ENCODE measurements at regions not wholly inside any gene's neighbourhood (a gene's known extent, or its start where the extent isn't known, plus 50 kb on each side); places are given as distances from the start of the nearest gene placed in this dataset.

DNA sequence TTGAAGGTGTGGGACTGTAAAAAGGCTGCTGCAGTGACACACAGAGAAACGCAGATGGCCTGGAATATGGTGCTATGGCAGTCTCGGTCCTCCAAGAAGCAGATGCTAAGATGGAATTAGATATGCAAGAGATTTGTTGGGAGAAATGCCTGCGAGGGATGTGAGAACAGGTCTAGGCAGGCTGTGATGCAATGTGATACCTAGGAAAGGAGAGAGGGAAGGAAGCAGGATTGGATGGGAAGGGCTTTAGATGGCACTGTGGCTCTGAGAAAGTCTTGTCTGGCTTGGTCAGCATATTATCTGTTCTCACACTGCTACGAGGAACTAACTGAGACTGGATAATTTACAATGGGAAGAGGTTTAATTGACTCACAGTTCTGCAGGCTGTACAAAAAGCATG lies 374.4 kb downstream of the BCAT1 start:
- H3K9me3 ChIP-seq (ENCODE audit: low read length), result peaks cover 2% of the 10 kb centered on the region
- H3K36me3 ChIP-seq (ENCODE audit: insufficient read depth, low read length), result no peaks in the 10 kb centered on the region
- H3K4me3 ChIP-seq (ENCODE audit: low read length), result no peak overlapping the region
- no peak overlapping the region for H2AFZ ChIP-seq (ENCODE audit: low read depth, low read length)
- peaks cover 18% of the 10 kb centered on the region for H3K4me1 ChIP-seq (ENCODE audit: insufficient read depth, low read length)
- no peaks in the 10 kb centered on the region for H3K27me3 ChIP-seq (ENCODE audit: insufficient read depth, low read length)

GRCh38 chr12:24573621-24574020 lies 375.3 kb downstream of the BCAT1 start:
- Histone ChIP-seq H3K4me3 (ENCODE audit: low read length) (no peak overlapping the region), H3K9me3 (ENCODE audit: low read length) (no peaks in the 10 kb centered on the region), H2AFZ (ENCODE audit: low read depth, low read length) (no peak overlapping the region), H3K27me3 (ENCODE audit: insufficient read depth, low read length) (no peaks in the 10 kb centered on the region), H3K36me3 (ENCODE audit: insufficient read depth, low read length) (no peaks in the 10 kb centered on the region), H3K4me1 (ENCODE audit: insufficient read depth, low read length) (peaks cover 18% of the 10 kb centered on the region)

DNA sequence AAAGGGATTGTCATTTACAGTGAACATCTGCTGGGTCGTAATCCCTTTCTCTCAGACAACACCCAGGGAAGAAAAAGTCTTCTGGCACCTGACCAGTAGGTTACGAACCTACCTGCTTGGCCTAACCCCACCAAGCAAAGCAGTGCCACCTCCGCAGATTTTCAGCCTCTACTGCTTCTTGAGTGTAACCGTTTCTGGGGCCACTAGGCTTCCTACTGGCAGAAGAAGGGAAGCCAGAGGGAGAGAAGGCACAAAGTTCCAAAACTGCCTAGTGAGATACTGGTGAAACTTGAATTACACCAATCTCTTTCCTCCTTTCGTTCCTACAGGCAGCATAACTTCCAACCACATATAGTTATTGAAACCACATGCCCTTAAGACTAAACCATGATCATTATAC lies 383.6 kb downstream of the BCAT1 start:
- H2AFZ ChIP-seq (ENCODE audit: low read depth, low read length), result no peak overlapping the region
- H3K9me3 ChIP-seq (ENCODE audit: low read length), result no peaks in the 10 kb centered on the region
- H3K4me1 ChIP-seq (ENCODE audit: insufficient read depth, low read length), result peaks cover 7% of the 10 kb centered on the region
- H3K4me3 ChIP-seq (ENCODE audit: low read length), result no peak overlapping the region
- no peaks in the 10 kb centered on the region for H3K27me3 ChIP-seq (ENCODE audit: insufficient read depth, low read length)
- no peaks in the 10 kb centered on the region for H3K36me3 ChIP-seq (ENCODE audit: insufficient read depth, low read length)

GRCh38 chr12:24562771-24563431 lies 386.0 kb downstream of the BCAT1 start:
- no peaks in the 10 kb centered on the region for H3K27me3 ChIP-seq (ENCODE audit: insufficient read depth, low read length)
- peak overlapping the region; percentile 79 for H3K4me3 ChIP-seq (ENCODE audit: low read length)
- peak overlapping the region; percentile 35 for H2AFZ ChIP-seq (ENCODE audit: low read depth, low read length)
- peaks cover 31% of the 10 kb centered on the region for H3K4me1 ChIP-seq (ENCODE audit: insufficient read depth, low read length)
- H3K9me3 ChIP-seq (ENCODE audit: low read length), result no peaks in the 10 kb centered on the region
- H3K36me3 ChIP-seq (ENCODE audit: insufficient read depth, low read length), result no peaks in the 10 kb centered on the region

DNA sequence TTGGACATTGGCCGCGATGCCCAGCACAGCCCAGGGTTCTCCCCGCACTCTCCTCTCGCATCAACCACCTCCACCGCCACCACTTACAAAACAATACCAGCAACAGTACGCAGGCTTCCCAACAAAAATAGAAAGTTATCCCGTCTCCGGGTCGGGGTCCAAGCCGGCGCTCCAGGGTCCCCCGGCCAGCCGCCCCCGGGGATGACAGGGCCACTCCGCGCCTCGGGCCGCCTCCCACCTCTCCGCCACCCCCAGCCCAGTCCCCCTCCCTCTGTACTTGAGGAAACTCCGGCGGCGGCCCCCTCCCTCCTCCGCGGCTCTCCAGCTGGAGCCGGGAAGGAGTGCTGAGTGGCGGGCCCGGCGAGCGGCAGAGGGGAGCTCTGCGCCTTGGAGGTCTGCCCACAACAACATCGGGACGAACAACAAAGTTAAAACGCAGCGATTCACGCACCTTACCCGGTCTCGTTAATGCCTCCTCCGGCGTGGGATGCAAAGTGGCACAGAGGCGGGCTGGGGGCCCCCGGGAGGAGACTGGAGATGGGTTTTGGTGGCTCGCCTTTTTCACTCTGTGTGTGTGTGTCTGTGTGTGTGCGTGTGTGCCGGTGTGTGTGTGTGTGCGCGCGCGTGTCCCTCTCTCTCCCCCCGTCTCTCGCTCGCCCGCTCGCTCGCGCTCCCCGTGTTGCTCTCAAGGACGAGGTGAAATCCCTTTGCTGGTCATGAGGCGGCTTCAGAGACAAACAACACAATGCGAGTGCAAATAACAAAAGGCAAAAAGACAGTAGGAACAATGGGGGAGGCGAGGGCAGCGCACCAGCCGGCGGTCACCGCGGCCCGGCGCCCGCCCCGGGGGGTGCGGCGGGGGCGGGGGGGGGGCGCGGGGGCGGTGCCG lies 386.8 kb downstream of the BCAT1 start:
- Histone ChIP-seq H3K4me1 (ENCODE audit: insufficient read depth, low read length) (peaks cover 33% of the 10 kb centered on the region), H3K27me3 (ENCODE audit: insufficient read depth, low read length) (no peaks in the 10 kb centered on the region), H2AFZ (ENCODE audit: low read depth, low read length) (no peak overlapping the region), H3K36me3 (ENCODE audit: insufficient read depth, low read length) (no peaks in the 10 kb centered on the region), H3K9me3 (ENCODE audit: low read length) (peaks cover under 1% of the 10 kb centered on the region), H3K4me3 (ENCODE audit: low read length) (peak overlapping the region; percentile 79)

DNA sequence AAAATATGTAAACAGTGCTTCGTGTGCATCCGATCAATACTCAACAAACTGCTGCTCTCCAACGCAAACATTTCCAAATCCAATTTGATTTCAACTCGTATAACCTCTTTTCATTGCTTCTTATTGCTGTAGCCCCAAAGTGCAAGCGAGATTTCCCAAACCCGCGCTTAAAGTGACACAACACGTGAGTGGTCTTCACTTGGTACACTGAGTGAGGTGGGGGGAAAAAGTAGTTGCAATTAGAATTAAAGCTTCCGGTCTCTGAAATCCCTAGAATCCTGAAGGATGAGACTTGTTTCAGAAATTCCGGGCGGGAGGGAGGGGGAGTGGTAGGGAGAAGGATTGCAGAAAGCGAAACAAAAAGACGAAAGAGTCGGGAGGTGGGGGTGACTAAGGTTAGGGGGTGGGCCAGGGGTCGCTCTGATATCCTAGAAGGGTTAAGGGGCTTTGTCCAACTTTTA lies 387.5 kb downstream of the BCAT1 start:
- Histone ChIP-seq H3K4me3 (ENCODE audit: low read length) (peak overlapping the region; percentile 79), H2AFZ (ENCODE audit: low read depth, low read length) (no peak overlapping the region), H3K9me3 (ENCODE audit: low read length) (peaks cover 4% of the 10 kb centered on the region), H3K27me3 (ENCODE audit: insufficient read depth, low read length) (no peaks in the 10 kb centered on the region), H3K4me1 (ENCODE audit: insufficient read depth, low read length) (peaks cover 33% of the 10 kb centered on the region), H3K36me3 (ENCODE audit: insufficient read depth, low read length) (no peaks in the 10 kb centered on the region)

- peaks cover 4% of the 10 kb centered on the region for H3K9me3 ChIP-seq (ENCODE audit: low read length)
- H3K4me3 ChIP-seq (ENCODE audit: low read length), result peak overlapping the region; percentile 79
Measured at GRCh38 chr12:24560831-24561271, 388.1 kb downstream of the BCAT1 start.

GRCh38 chr12:24560192-24560775 lies 388.6 kb downstream of the BCAT1 start:
- Histone ChIP-seq H3K36me3 (ENCODE audit: insufficient read depth, low read length) (no peaks in the 10 kb centered on the region), H3K4me3 (ENCODE audit: low read length) (peak overlapping the region; percentile 79), H3K9me3 (ENCODE audit: low read length) (peaks cover 7% of the 10 kb centered on the region), H2AFZ (ENCODE audit: low read depth, low read length) (no peak overlapping the region), H3K4me1 (ENCODE audit: insufficient read depth, low read length) (peaks cover 33% of the 10 kb centered on the region), H3K27me3 (ENCODE audit: insufficient read depth, low read length) (no peaks in the 10 kb centered on the region)

More at GRCh38 chr12:24560831-24561271, 388.1 kb downstream of the BCAT1 start:
- Histone ChIP-seq H3K36me3 (ENCODE audit: insufficient read depth, low read length) (no peaks in the 10 kb centered on the region), H3K4me1 (ENCODE audit: insufficient read depth, low read length) (peaks cover 33% of the 10 kb centered on the region), H3K27me3 (ENCODE audit: insufficient read depth, low read length) (no peaks in the 10 kb centered on the region), H2AFZ (ENCODE audit: low read depth, low read length) (no peak overlapping the region)

DNA sequence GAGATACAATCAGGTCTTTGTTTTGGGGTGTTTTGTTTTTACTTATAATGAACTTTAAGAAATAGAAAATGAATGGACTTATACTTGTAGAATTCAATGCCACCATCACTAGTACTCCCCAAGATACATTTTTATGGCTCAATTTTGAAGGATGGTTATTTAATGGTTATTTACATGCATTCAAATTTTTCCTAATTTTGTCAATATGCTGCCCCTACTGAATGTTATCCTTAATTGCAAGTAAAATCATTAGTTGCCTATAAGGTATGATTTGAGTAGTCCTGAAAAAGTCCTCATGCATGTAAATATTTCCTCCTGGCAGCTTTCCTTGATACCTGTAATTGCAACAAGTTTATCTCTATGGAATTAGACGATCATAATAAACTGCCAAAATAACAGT lies 391.2 kb downstream of the BCAT1 start:
- H3K4me1 ChIP-seq (ENCODE audit: insufficient read depth, low read length), result peaks cover 26% of the 10 kb centered on the region
- H3K9me3 ChIP-seq (ENCODE audit: low read length), result peaks cover 9% of the 10 kb centered on the region
- H3K36me3 ChIP-seq (ENCODE audit: insufficient read depth, low read length), result no peaks in the 10 kb centered on the region
- no peak overlapping the region for H2AFZ ChIP-seq (ENCODE audit: low read depth, low read length)
- H3K4me3 ChIP-seq (ENCODE audit: low read length), result no peak overlapping the region
- H3K27me3 ChIP-seq (ENCODE audit: insufficient read depth, low read length), result no peaks in the 10 kb centered on the region

- peaks cover 9% of the 10 kb centered on the region for H3K9me3 ChIP-seq (ENCODE audit: low read length)
- no peak overlapping the region for H3K4me3 ChIP-seq (ENCODE audit: low read length)
- H2AFZ ChIP-seq (ENCODE audit: low read depth, low read length), result no peak overlapping the region
- H3K36me3 ChIP-seq (ENCODE audit: insufficient read depth, low read length), result no peaks in the 10 kb centered on the region
- H3K27me3 ChIP-seq (ENCODE audit: insufficient read depth, low read length), result no peaks in the 10 kb centered on the region
- peaks cover 36% of the 10 kb centered on the region for H3K4me1 ChIP-seq (ENCODE audit: insufficient read depth, low read length)
Measured at GRCh38 chr12:24555730-24556129, 393.2 kb downstream of the BCAT1 start.

DNA sequence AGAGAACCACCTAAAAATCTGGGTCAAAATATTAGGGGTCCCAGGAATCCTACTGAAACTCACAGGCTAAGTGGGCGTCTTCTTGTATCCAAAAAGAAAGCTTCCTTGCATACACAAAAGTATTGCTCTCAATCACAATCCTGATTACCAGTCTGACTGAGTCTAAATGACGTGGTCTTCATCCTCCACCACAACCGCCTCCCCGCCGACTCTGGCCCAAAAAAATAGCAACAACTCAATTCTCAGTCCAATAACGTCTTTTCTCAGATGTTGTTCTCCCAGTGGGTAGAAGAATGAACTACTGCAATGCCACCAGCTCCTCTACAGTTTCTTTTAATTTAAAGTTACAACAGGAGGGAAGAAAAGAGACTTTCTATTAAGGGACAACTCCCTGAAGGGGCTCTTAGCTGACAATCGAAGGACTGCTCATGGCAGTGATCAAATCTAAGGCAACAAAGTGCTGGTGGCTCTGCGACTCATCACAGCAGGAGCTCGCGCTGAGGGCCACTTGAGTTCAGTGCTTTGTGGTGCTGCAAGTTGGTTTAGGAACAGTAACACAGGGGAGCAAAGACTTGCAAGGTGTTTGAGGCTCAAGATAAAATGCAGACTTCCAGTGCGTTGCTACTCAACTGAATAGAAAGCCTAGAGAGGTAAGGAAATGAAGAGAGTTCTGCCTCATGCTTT lies 394.1 kb downstream of the BCAT1 start:
- Histone ChIP-seq H2AFZ (ENCODE audit: low read depth, low read length) (no peak overlapping the region), H3K4me1 (ENCODE audit: insufficient read depth, low read length) (peaks cover 35% of the 10 kb centered on the region), H3K27me3 (ENCODE audit: insufficient read depth, low read length) (no peaks in the 10 kb centered on the region), H3K36me3 (ENCODE audit: insufficient read depth, low read length) (peaks cover 5% of the 10 kb centered on the region), H3K4me3 (ENCODE audit: low read length) (no peak overlapping the region), H3K9me3 (ENCODE audit: low read length) (peaks cover 9% of the 10 kb centered on the region)

GRCh38 chr12:24553259-24553658 lies 395.6 kb downstream of the BCAT1 start:
- Histone ChIP-seq H3K4me1 (ENCODE audit: insufficient read depth, low read length) (peaks cover 20% of the 10 kb centered on the region), H3K9me3 (ENCODE audit: low read length) (peaks cover 9% of the 10 kb centered on the region), H2AFZ (ENCODE audit: low read depth, low read length) (no peak overlapping the region), H3K27me3 (ENCODE audit: insufficient read depth, low read length) (no peaks in the 10 kb centered on the region), H3K36me3 (ENCODE audit: insufficient read depth, low read length) (peaks cover 8% of the 10 kb centered on the region), H3K4me3 (ENCODE audit: low read length) (no peak overlapping the region)
